GM18519 (cell line): ENCODE measurements at regions not wholly inside any gene's neighbourhood (a gene's known extent, or its start where the extent isn't known, plus 50 kb on each side); places are given as distances from the start of the nearest gene placed in this dataset.
"Not testable (repeated sequence)": the region's sequence is repeated elsewhere in the genome, so short reads cannot be mapped to it uniquely, and the experiment has no call there.

Experiments
- ATAC-seq: cut with Tn5 transposase; IDR thresholded peaks from one replicate; pipeline ENCODE4 v1.9.1; 2021; ENCODE audit warnings: mild to moderate bottlenecking, moderate library complexity; ENCODE audit not compliant: unreplicated experiment, low FRiP score

GRCh38 chr4:26163425-26164362 lies 157.1 kb upstream of the RBPJ start:
- no peak for ATAC-seq

GRCh38 chr4:26171501-26171900 lies 149.3 kb upstream of the RBPJ start:
- no peak for ATAC-seq

- no peak for ATAC-seq
Measured at GRCh38 chr4:26171941-26172340, 148.9 kb upstream of the RBPJ start.

- no peak for ATAC-seq
Measured at GRCh38 chr4:26173619-26174018, 147.2 kb upstream of the RBPJ start.

- no peak for ATAC-seq
Measured at GRCh38 chr4:26174027-26174426, 146.8 kb upstream of the RBPJ start.

GRCh38 chr4:26175006-26175786 lies 145.6 kb upstream of the RBPJ start:
- peak; percentile 43 for ATAC-seq

GRCh38 chr4:26175905-26176470 lies 144.8 kb upstream of the RBPJ start:
- ATAC-seq: no peak

GRCh38 chr4:26176598-26177149 lies 144.1 kb upstream of the RBPJ start:
- no peak for ATAC-seq

- no peak for ATAC-seq
Measured at GRCh38 chr4:26178854-26179253, 142.0 kb upstream of the RBPJ start.

- ATAC-seq: peak; percentile 78
Measured at GRCh38 chr4:26179316-26179760, 141.5 kb upstream of the RBPJ start.

GRCh38 chr4:26181616-26182015 lies 139.2 kb upstream of the RBPJ start:
- ATAC-seq: no peak

GRCh38 chr4:26183017-26183416 lies 137.8 kb upstream of the RBPJ start:
- no peak for ATAC-seq

- no peak for ATAC-seq
Measured at GRCh38 chr4:26185436-26185835, 135.4 kb upstream of the RBPJ start.

- ATAC-seq: no peak
Measured at GRCh38 chr4:26191353-26191752, 129.5 kb upstream of the RBPJ start.

- ATAC-seq: peak; percentile 40
Measured at GRCh38 chr4:26192899-26193869, 127.6 kb upstream of the RBPJ start.

- peak; percentile 32 for ATAC-seq
Measured at GRCh38 chr4:26194764-26195163, 126.0 kb upstream of the RBPJ start.

GRCh38 chr4:26196567-26196966 lies 124.2 kb upstream of the RBPJ start:
- ATAC-seq: no peak

GRCh38 chr4:26197018-26197779 lies 123.6 kb upstream of the RBPJ start:
- ATAC-seq: peak; percentile 64

GRCh38 chr4:26198931-26199330 lies 121.9 kb upstream of the RBPJ start:
- ATAC-seq: not testable (repeated sequence)
